Spinal cord (tissue), 9 donors: ENCODE measurements at regions not wholly inside any gene's neighbourhood (a gene's known extent, or its start where the extent isn't known, plus 50 kb on each side); places are given as distances from the start of the nearest gene placed in this dataset.

Experiments
- DNase-seq, 6 donors: peaks; one replicate each; pipeline versions ENCODE4 v3.0.0 to v3.0.0-alpha.2; 2013 to 2015; ENCODE audit warnings: low spot score in 6 of 6, low read depth in 4 of 6
- H3K27ac ChIP-seq: one replicate; pipeline ENCODE4 v1.5.1; 2013; ENCODE audit warnings: low read depth, low read length, control low read depth
- H3K27me3 ChIP-seq: one replicate; pipeline ENCODE4 v1.6.1; 2013; ENCODE audit warnings: low read length; ENCODE audit not compliant: control insufficient read depth, insufficient read depth
- H3K36me3 ChIP-seq: one replicate; pipeline ENCODE4 v1.6.1; 2013; ENCODE audit warnings: low read length; ENCODE audit not compliant: control insufficient read depth, insufficient read depth
- H3K4me1 ChIP-seq: one replicate; pipeline ENCODE4 v1.6.1; 2013; ENCODE audit warnings: low read length; ENCODE audit not compliant: control insufficient read depth, insufficient read depth
- H3K4me3 ChIP-seq: one replicate; pipeline ENCODE4 v1.5.1; 2013; ENCODE audit warnings: low read depth, low read length, control low read depth
- H3K9me3 ChIP-seq: one replicate; pipeline ENCODE4 v1.6.1; 2013; ENCODE audit warnings: low read length; ENCODE audit not compliant: control insufficient read depth, insufficient read depth
- WGBS: methylation state at CpG from one replicate; pipeline ENCODE4 v1.1.5; 2013; ENCODE audit warnings: missing lambda C conversion rate; ENCODE audit not compliant: insufficient coverage; 5-methylcytosine and 5-hydroxymethylcytosine counted together
- donor health status: healthy.

- no peaks in the 10 kb centered on the region for H3K36me3 ChIP-seq
- no peaks in the 10 kb centered on the region for H3K4me1 ChIP-seq
- H3K27me3 ChIP-seq, result no peaks in the 10 kb centered on the region
- H3K9me3 ChIP-seq, result no peaks in the 10 kb centered on the region
- no peak overlapping the region for H3K27ac ChIP-seq
- WGBS, result 59% methylated on average over 2 of the region's 2 CpGs
- H3K4me3 ChIP-seq, result no peak overlapping the region
- DNase-seq, result no peak
These were observed 230.8 kb downstream of the CPE start for GRCh38 chr4:165609653-165610052.

DNA sequence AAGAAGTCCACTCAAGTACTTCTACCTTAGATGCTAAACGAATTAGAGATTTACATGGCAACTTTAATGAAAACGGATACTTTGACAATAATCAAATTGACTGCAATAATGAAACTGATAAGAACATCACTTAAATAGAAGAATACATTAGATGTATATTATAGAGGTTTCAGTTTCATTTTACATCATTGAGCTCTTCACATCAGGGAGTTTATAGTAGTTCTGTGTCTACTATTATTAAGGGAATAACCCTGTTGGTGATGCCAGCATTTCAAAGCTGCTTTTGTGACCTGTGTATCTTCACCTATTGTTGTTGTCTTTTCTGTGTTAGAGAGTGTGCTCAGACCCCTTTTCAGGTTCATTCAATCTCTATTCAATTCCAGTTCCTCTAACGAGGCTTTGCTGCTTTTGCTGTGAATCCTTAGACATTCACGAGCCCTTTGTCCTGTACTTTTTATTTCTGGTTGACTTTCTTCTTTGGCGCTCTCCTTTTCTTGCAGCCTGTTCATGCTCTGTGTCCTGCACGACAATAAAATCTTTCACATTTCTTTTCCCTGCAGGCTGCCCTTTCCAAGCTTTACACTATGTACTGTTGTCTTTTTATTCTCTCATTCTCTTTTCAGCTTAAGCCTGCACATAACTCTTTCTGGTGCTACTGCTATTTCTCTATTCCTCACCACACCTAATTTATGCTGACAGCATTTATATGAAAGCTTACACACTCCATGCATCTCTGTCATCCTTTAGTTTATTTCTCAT is 232.1 kb downstream of the CPE start:
- peak in 1 of 6 donors; percentile 59 for DNase-seq
- H3K9me3 ChIP-seq, result no peaks in the 10 kb centered on the region
- no peaks in the 10 kb centered on the region for H3K36me3 ChIP-seq
- no peak overlapping the region for H3K4me3 ChIP-seq
- no peaks in the 10 kb centered on the region for H3K4me1 ChIP-seq
- 28% methylated on average over 4 of the region's 6 CpGs for WGBS
- H3K27me3 ChIP-seq, result no peaks in the 10 kb centered on the region
- no peak overlapping the region for H3K27ac ChIP-seq

GRCh38 chr4:165612936-165613335 is 234.1 kb downstream of the CPE start:
- Histone ChIP-seq H3K27ac (no peak overlapping the region), H3K4me3 (no peak overlapping the region), H3K36me3 (no peaks in the 10 kb centered on the region), H3K4me1 (no peaks in the 10 kb centered on the region), H3K9me3 (no peaks in the 10 kb centered on the region), H3K27me3 (no peaks in the 10 kb centered on the region)
- no CpG with 5 or more reads among the region's 1 CpG for WGBS
- DNase-seq, result peak in 1 of 6 donors; percentile 21

GRCh38 chr4:165613581-165613980 is 234.8 kb downstream of the CPE start:
- no CpG with 5 or more reads among the region's 2 CpGs for WGBS

DNA sequence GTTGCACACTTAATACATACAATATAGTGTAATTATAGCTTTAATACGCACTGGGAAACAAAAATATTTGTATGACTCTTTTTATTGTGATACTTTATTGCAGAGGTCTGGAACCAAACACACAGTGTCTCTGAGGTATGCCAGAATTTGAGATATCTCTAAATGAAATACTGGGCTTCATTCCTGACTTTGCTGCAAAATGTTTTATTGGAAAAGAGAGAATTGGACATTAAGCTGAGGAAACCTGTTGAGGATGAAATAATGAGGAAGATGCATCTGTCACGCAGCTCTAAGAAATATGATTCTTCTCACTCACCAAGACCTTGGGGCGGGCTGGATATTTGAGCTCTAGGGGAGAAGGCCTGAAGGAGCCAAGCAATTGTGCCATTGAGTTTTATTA is 242.1 kb downstream of the CPE start:
- WGBS, result no CpG with 5 or more reads among the region's 3 CpGs
- H3K9me3 ChIP-seq, result no peaks in the 10 kb centered on the region
- H3K27me3 ChIP-seq, result no peaks in the 10 kb centered on the region

More at GRCh38 chr4:165613581-165613980, 234.8 kb downstream of the CPE start:
- no peak for DNase-seq
- H3K36me3 ChIP-seq, result no peaks in the 10 kb centered on the region
- H3K4me1 ChIP-seq, result no peaks in the 10 kb centered on the region
- no peak overlapping the region for H3K4me3 ChIP-seq
- H3K27ac ChIP-seq, result no peak overlapping the region
- no peaks in the 10 kb centered on the region for H3K27me3 ChIP-seq
- H3K9me3 ChIP-seq, result no peaks in the 10 kb centered on the region

GRCh38 chr4:165621983-165622382 is 243.2 kb downstream of the CPE start:
- H3K4me3 ChIP-seq, result no peak overlapping the region
- no peaks in the 10 kb centered on the region for H3K36me3 ChIP-seq
- H3K27me3 ChIP-seq, result no peaks in the 10 kb centered on the region
- no peak overlapping the region for H3K27ac ChIP-seq
- no peaks in the 10 kb centered on the region for H3K4me1 ChIP-seq
- H3K9me3 ChIP-seq, result no peaks in the 10 kb centered on the region
- 89% methylated on average over 5 of the region's 5 CpGs for WGBS
- DNase-seq, result no peak

More for the DNA sequence above, 242.1 kb downstream of the CPE start:
- no peak overlapping the region for H3K27ac ChIP-seq
- H3K4me3 ChIP-seq, result no peak overlapping the region
- H3K4me1 ChIP-seq, result no peaks in the 10 kb centered on the region
- H3K36me3 ChIP-seq, result no peaks in the 10 kb centered on the region
- no peak for DNase-seq

- Histone ChIP-seq H3K27ac (no peak overlapping the region), H3K4me3 (no peak overlapping the region), H3K4me1 (no peaks in the 10 kb centered on the region), H3K27me3 (no peaks in the 10 kb centered on the region), H3K36me3 (no peaks in the 10 kb centered on the region), H3K9me3 (no peaks in the 10 kb centered on the region)
- 100% methylated on average over 1 of the region's 2 CpGs for WGBS
- DNase-seq, result no peak
These were observed 246.5 kb downstream of the CPE start for GRCh38 chr4:165625281-165625680.

GRCh38 chr4:165626316-165626715 is 246.7 kb upstream of the TLL1 start:
- no peak overlapping the region for H3K27ac ChIP-seq
- no peaks in the 10 kb centered on the region for H3K36me3 ChIP-seq
- H3K4me3 ChIP-seq, result no peak overlapping the region
- H3K9me3 ChIP-seq, result no peaks in the 10 kb centered on the region
- no peaks in the 10 kb centered on the region for H3K4me1 ChIP-seq
- DNase-seq, result no peak
- 82% methylated on average over 1 of the region's 4 CpGs for WGBS
- no peaks in the 10 kb centered on the region for H3K27me3 ChIP-seq

DNA sequence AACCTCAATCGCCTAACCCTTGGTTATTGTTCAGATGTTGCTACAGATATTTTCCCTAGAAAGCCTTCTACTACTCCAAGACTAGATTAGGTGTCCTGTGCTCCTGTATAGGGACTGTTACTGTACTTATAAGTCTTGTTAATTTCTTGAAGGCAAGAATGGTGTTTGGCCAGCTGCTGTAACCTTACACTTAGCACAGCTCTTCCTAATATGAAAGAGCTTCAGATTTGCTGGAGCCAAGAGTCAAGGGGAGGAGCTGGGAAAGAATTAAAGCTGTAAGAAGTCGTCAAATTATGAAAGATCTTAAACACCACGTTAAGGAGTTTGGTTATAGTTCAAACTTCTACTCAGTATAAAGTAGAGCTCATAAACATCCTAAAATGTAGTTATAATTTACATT is 245.9 kb upstream of the TLL1 start:
- WGBS, result no CpG with 5 or more reads among the region's 3 CpGs
- H3K27ac ChIP-seq, result no peak overlapping the region

DNA sequence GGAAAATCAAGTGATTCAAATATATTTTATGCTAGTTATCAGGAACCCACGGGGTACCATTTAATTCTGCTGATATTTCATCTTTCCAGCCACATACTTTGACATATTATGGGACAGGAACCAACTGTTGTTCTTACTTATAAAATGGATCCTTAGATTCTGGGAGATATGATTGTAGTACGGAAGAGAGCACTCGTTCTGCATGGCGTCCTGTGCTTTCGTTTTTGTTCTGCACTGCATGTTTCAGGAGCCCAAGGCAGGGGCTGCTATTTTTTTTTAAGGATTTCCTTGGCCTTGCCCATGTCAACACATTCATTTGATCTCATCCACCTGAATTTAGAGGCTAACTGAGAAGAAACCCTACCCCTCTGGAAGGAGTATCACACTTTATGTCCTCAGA is 245.5 kb upstream of the TLL1 start:
- Histone ChIP-seq H3K9me3 (no peaks in the 10 kb centered on the region), H3K27me3 (no peaks in the 10 kb centered on the region), H3K4me3 (no peak overlapping the region), H3K4me1 (no peaks in the 10 kb centered on the region), H3K27ac (no peak overlapping the region), H3K36me3 (no peaks in the 10 kb centered on the region)
- DNase-seq, result no peak
- 89% methylated on average over 4 of the region's 5 CpGs for WGBS

More for the DNA sequence above, 245.9 kb upstream of the TLL1 start:
- Histone ChIP-seq H3K27me3 (no peaks in the 10 kb centered on the region), H3K9me3 (no peaks in the 10 kb centered on the region), H3K4me1 (no peaks in the 10 kb centered on the region), H3K36me3 (no peaks in the 10 kb centered on the region), H3K4me3 (no peak overlapping the region)
- DNase-seq, result no peak
